AG09309 (cell line): ENCODE measurements at regions not wholly inside any gene's neighbourhood (a gene's known extent, or its start where the extent isn't known, plus 50 kb on each side); places are given as distances from the start of the nearest gene placed in this dataset.

Experiments
- DNase-seq: peaks from one replicate; pipeline ENCODE4 v3.0.0-alpha.2; 2010; ENCODE audit warnings: low read depth
- H3K4me3 ChIP-seq: 2 replicates; pipeline ENCODE4 v1.5.1; 2011; ENCODE audit warnings: mild to moderate bottlenecking, low read depth, low read length, moderate library complexity; ENCODE audit not compliant: control insufficient read depth
- CTCF ChIP-seq: IDR thresholded peaks from 2 replicates; pipeline ENCODE4 v1.5.1; 2011; ENCODE audit warnings: mild to moderate bottlenecking, low read depth, low read length, inconsistent platforms; ENCODE audit not compliant: insufficient read depth, control insufficient read depth; ENCODE audit errors: missing control alignments

- H3K4me3 ChIP-seq = no peak overlapping the region
- DNase-seq = no peak
- no peak for TF ChIP-seq CTCF
Measured at GRCh38 chr2:16127958-16128357, 187.6 kb downstream of the MYCN start.

GRCh38 chr2:16127276-16127940 lies 187.1 kb downstream of the MYCN start:
- no peak overlapping the region for H3K4me3 ChIP-seq
- no peak for DNase-seq
- no peak for TF ChIP-seq CTCF

GRCh38 chr2:16126517-16127275 lies 186.3 kb downstream of the MYCN start:
- no peak for TF ChIP-seq CTCF
- no peak for DNase-seq

GRCh38 chr2:16125614-16126516 lies 185.5 kb downstream of the MYCN start:
- H3K4me3 ChIP-seq = no peak overlapping the region
- no peak for TF ChIP-seq CTCF
- no peak for DNase-seq

More at GRCh38 chr2:16126517-16127275, 186.3 kb downstream of the MYCN start:
- no peak overlapping the region for H3K4me3 ChIP-seq

GRCh38 chr2:16124881-16125613 lies 184.7 kb downstream of the MYCN start:
- TF ChIP-seq CTCF = no peak
- no peak for DNase-seq
- no peak overlapping the region for H3K4me3 ChIP-seq

- DNase-seq = no peak
- no peak overlapping the region for H3K4me3 ChIP-seq
- no peak for TF ChIP-seq CTCF
Measured at GRCh38 chr2:16123856-16124780, 183.8 kb downstream of the MYCN start.
